ENCODE measurements at regions not wholly inside any gene's neighbourhood (a gene's known extent, or its start where the extent isn't known, plus 50 kb on each side); places are given as distances from the start of the nearest gene placed in this dataset.

DNA sequence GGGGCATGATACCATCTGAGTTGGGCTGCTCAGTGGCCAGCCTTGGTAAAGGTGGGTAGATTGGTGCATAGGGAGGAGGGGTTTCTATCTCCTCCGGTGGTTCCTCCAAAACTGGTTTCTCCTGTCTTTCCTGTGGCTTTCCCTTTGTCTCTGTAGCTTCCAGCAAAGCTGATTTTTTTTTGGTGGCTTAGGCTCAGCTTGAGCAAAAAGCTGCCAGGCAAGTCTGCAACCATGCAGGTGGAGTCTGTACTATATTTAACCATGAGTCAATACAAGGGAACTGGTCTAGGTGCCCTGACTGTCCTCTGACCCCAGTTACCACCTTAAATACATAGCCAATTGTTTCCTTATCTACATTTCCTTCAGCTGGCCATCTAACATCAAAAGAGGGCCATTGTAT is 64.0 kb upstream of the ZNF681 start:
- no peak overlapping the region for H2AFZ ChIP-seq (ENCODE audit: control insufficient read depth, low read length)
- H3K4me1 ChIP-seq (ENCODE audit: control insufficient read depth, extremely low read depth, insufficient read depth, low read length): no peaks in the 10 kb centered on the region
- H3K27ac ChIP-seq (ENCODE audit: control insufficient read depth, insufficient read depth, low read length): no peak overlapping the region
- H4K20me1 ChIP-seq (ENCODE audit: control insufficient read depth, extremely low read depth, insufficient read depth, low read length): no peaks in the 10 kb centered on the region
- H3K9me3 ChIP-seq (ENCODE audit: control insufficient read depth, low read depth, low read length): peaks cover 18% of the 10 kb centered on the region
- H3K4me2 ChIP-seq (ENCODE audit: control insufficient read depth, extremely low read depth, insufficient read depth, low read depth, low read length): no peak overlapping the region
- no peaks in the 10 kb centered on the region for H3K27me3 ChIP-seq (ENCODE audit: control insufficient read depth, extremely low read depth, insufficient read depth, low read length)
- dilution Hi-C loops (cut with MboI; ENCODE audit: extremely low pct_ligation_motif_present, low sequenced_read_pairs): no loop called here
- H3K79me2 ChIP-seq (ENCODE audit: control insufficient read depth, insufficient read depth, low read length): no peaks in the 10 kb centered on the region
- no peaks in the 10 kb centered on the region for H3K36me3 ChIP-seq (ENCODE audit: control insufficient read depth in 2 of 2, extremely low read depth in 1 of 2, insufficient read depth in 2 of 2, low read length in 2 of 2)
- DNase-seq (ENCODE audit: low read depth, low spot score): no peak
- no peak for TF ChIP-seq CTCF (optimal IDR thresholded peaks at IDR 0.05 in 1 of 3, IDR thresholded peaks at IDR 0.05 in 1 of 3, conservative IDR thresholded peaks at IDR 0.05 in 1 of 3; ENCODE audit: extremely low read depth in 1 of 3, insufficient read depth in 2 of 3, low read length in 3 of 3)
- no peak for TF ChIP-seq EZH2 (IDR thresholded peaks at IDR 0.05; ENCODE audit: low read length)
- H3K9me1 ChIP-seq (ENCODE audit: control insufficient read depth, extremely low read depth, insufficient read depth, low read length): no peaks in the 10 kb centered on the region
- H3K9ac ChIP-seq (ENCODE audit: control insufficient read depth, extremely low read depth, insufficient read depth, low read length): no peak overlapping the region
- H3K4me3 ChIP-seq (ENCODE audit: control insufficient read depth in 2 of 3, extremely low read depth in 1 of 3, insufficient read depth in 2 of 3, low read depth in 1 of 3, low read length in 3 of 3): no peak overlapping the region
- no peak for FAIRE-seq

DNA sequence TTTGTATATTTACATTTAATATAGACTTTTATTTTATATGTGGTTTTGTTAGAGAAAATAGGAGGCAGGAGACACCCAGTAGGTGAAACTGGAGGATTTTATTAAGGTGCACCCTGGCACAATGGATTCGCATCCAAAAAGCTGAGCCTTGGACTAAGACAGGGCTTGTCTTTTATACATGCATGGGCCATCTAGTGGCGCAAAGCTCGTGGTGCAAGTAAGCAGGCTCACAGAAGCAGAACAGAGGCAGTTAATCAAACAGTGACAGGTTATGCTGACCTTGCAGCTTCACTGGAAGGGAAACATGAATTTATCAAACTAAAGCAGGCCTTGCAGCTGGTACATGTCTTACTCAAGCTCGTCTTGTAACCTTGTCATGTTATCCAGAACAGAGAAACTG is 58.8 kb upstream of the ZNF681 start:
- FAIRE-seq: no peak
- dilution Hi-C loops (cut with MboI; ENCODE audit: extremely low pct_ligation_motif_present, low sequenced_read_pairs): no loop called here
- Histone ChIP-seq H3K4me1 (ENCODE audit: control insufficient read depth, extremely low read depth, insufficient read depth, low read length) (no peaks in the 10 kb centered on the region), H3K27me3 (ENCODE audit: control insufficient read depth, extremely low read depth, insufficient read depth, low read length) (no peaks in the 10 kb centered on the region), H3K4me2 (ENCODE audit: control insufficient read depth, extremely low read depth, insufficient read depth, low read depth, low read length) (no peak overlapping the region), H2AFZ (ENCODE audit: control insufficient read depth, low read length) (no peak overlapping the region), H3K36me3 (ENCODE audit: control insufficient read depth in 2 of 2, extremely low read depth in 1 of 2, insufficient read depth in 2 of 2, low read length in 2 of 2) (no peaks in the 10 kb centered on the region), H3K4me3 (ENCODE audit: control insufficient read depth in 2 of 3, extremely low read depth in 1 of 3, insufficient read depth in 2 of 3, low read depth in 1 of 3, low read length in 3 of 3) (no peak overlapping the region), H3K9me3 (ENCODE audit: control insufficient read depth, low read depth, low read length) (peaks cover 12% of the 10 kb centered on the region), H3K9ac (ENCODE audit: control insufficient read depth, extremely low read depth, insufficient read depth, low read length) (no peak overlapping the region), H3K79me2 (ENCODE audit: control insufficient read depth, insufficient read depth, low read length) (no peaks in the 10 kb centered on the region), H3K27ac (ENCODE audit: control insufficient read depth, insufficient read depth, low read length) (no peak overlapping the region), H3K9me1 (ENCODE audit: control insufficient read depth, extremely low read depth, insufficient read depth, low read length) (no peaks in the 10 kb centered on the region), H4K20me1 (ENCODE audit: control insufficient read depth, extremely low read depth, insufficient read depth, low read length) (no peaks in the 10 kb centered on the region)
- DNase-seq (ENCODE audit: low read depth, low spot score): no peak
- peak; percentile 50 to 56 (median 51) for TF ChIP-seq CTCF (optimal IDR thresholded peaks at IDR 0.05 in 1 of 3, IDR thresholded peaks at IDR 0.05 in 1 of 3, conservative IDR thresholded peaks at IDR 0.05 in 1 of 3; ENCODE audit: extremely low read depth in 1 of 3, insufficient read depth in 2 of 3, low read length in 3 of 3)
- TF ChIP-seq EZH2 (IDR thresholded peaks at IDR 0.05; ENCODE audit: low read length): no peak
